ENCODE measurements at regions not wholly inside any gene's neighbourhood (a gene's known extent, or its start where the extent isn't known, plus 50 kb on each side); places are given as distances from the start of the nearest gene placed in this dataset.

GRCh38 chr16:87043231-87044031 is 273.8 kb downstream of the C16orf95 start:
- Histone ChIP-seq H3K4me1 (peaks cover 0 to 50% (median 29%) of the 10 kb centered on the region in 4 donors), H3K4me3 (peak overlapping the region in 1 of 2 donors; percentile 8), H3K36me3 (no peaks in the 10 kb centered on the region), H3K9me3 (no peaks in the 10 kb centered on the region), H3K27ac (peak overlapping the region; percentile 73 to 80), H3K27me3 (no peaks in the 10 kb centered on the region)
- no peak for TF ChIP-seq CTCF (IDR thresholded peaks at IDR 0.05)
- intact Hi-C loops (cut with DNase I; ENCODE audit: low total_unique reads): no loop called here
- DNase-seq: peak; percentile 45 to 78

GRCh38 chr16:87044032-87044382 is 273.2 kb downstream of the C16orf95 start:
- DNase-seq: peak in 1 of 2 donors; percentile 64
- Histone ChIP-seq H3K4me3 (no peak overlapping the region), H3K36me3 (no peaks in the 10 kb centered on the region), H3K27me3 (no peaks in the 10 kb centered on the region), H3K27ac (peak overlapping the region; percentile 73 to 80), H3K9me3 (no peaks in the 10 kb centered on the region), H3K4me1 (peaks cover 0 to 50% (median 29%) of the 10 kb centered on the region in 4 donors)
- intact Hi-C loops (cut with DNase I; ENCODE audit: low total_unique reads): no loop called here
- no peak for TF ChIP-seq CTCF (IDR thresholded peaks at IDR 0.05)

GRCh38 chr16:87044829-87045228 is 272.4 kb downstream of the C16orf95 start:
- intact Hi-C loops (cut with DNase I; ENCODE audit: low total_unique reads): no loop called here
- peaks cover 0 to 50% (median 29%) of the 10 kb centered on the region in 4 donors for H3K4me1 ChIP-seq
- H3K27ac ChIP-seq: peak overlapping the region in 1 of 2 donors; percentile 73
- TF ChIP-seq CTCF (IDR thresholded peaks at IDR 0.05): no peak
- no peaks in the 10 kb centered on the region for H3K27me3 ChIP-seq
- peak in 1 of 2 donors; percentile 46 for DNase-seq
- H3K4me3 ChIP-seq: no peak overlapping the region
- no peaks in the 10 kb centered on the region for H3K9me3 ChIP-seq
- no peaks in the 10 kb centered on the region for H3K36me3 ChIP-seq

- H3K4me3 ChIP-seq: no peak overlapping the region
- H3K27ac ChIP-seq: no peak overlapping the region
- H3K36me3 ChIP-seq: no peaks in the 10 kb centered on the region
- TF ChIP-seq CTCF (IDR thresholded peaks at IDR 0.05): no peak
- DNase-seq: peak in 1 of 2 donors; percentile 47
- peaks cover 0 to 43% (median 27%) of the 10 kb centered on the region in 4 donors for H3K4me1 ChIP-seq
- intact Hi-C loops (cut with DNase I; ENCODE audit: low total_unique reads): no loop called here
- H3K27me3 ChIP-seq: no peaks in the 10 kb centered on the region
- H3K9me3 ChIP-seq: no peaks in the 10 kb centered on the region
These were observed 271.6 kb downstream of the C16orf95 start for GRCh38 chr16:87045466-87046216.

- no peak overlapping the region for H3K4me3 ChIP-seq
- DNase-seq: peak in 1 of 2 donors; percentile 59
- no peaks in the 10 kb centered on the region for H3K9me3 ChIP-seq
- no peak overlapping the region for H3K27ac ChIP-seq
- TF ChIP-seq CTCF (IDR thresholded peaks at IDR 0.05): no peak
- intact Hi-C loops (cut with DNase I; ENCODE audit: low total_unique reads): no loop called here
- H3K4me1 ChIP-seq: peaks cover 0 to 37% (median 24%) of the 10 kb centered on the region in 4 donors
- H3K36me3 ChIP-seq: no peaks in the 10 kb centered on the region
- H3K27me3 ChIP-seq: no peaks in the 10 kb centered on the region
These were observed 271.0 kb downstream of the C16orf95 start for GRCh38 chr16:87046235-87046634.
